ENCODE measurements at regions not wholly inside any gene's neighbourhood (a gene's known extent, or its start where the extent isn't known, plus 50 kb on each side); places are given as distances from the start of the nearest gene placed in this dataset.

- Mint-ChIP-seq H3K9me3 (peaks cover 0 to 10% (median 0%) of the 10 kb centered on the region in 3 donors), H3K27me3 (no peaks in the 10 kb centered on the region), H3K27ac (no peak overlapping the region), H3K36me3 (no peaks in the 10 kb centered on the region), H3K4me3 (no peak overlapping the region), H3K4me1 (no peaks in the 10 kb centered on the region)
- 83% methylated on average over 1 of the region's 8 CpGs for WGBS (ENCODE audit: insufficient coverage)
- Histone ChIP-seq H3K27me3 (replicated peaks in 1 of 2; ENCODE audit: control insufficient read depth in 2 of 2, extremely low read depth in 1 of 2, insufficient read depth in 2 of 2, low read length in 1 of 2) (no peaks in the 10 kb centered on the region), H3K36me3 (ENCODE audit: control insufficient read depth in 2 of 2, extremely low read depth in 1 of 2, insufficient read depth in 1 of 2, low read length in 1 of 2) (no peaks in the 10 kb centered on the region), H3K27ac (ENCODE audit: low read length) (no peak overlapping the region), H3K4me3 (ENCODE audit: control insufficient read depth in 1 of 2, extremely low read depth in 1 of 2, low read length in 1 of 2) (no peak overlapping the region), H3K9me3 (no peaks in the 10 kb centered on the region), H3K4me1 (ENCODE audit: control insufficient read depth in 1 of 2, extremely low read depth in 1 of 2, insufficient read depth in 2 of 2, low read length in 2 of 2) (no peaks in the 10 kb centered on the region)
- ChIA-PET CTCF (no interaction called here), POLR2A (interaction anchor here in 1 of 2 donors (0.7 kb wide), 1 partner anchor 64 kb away, joined by 3 read pairs; no protein-coding TSS in a partner anchor)
- ATAC-seq (replicated peaks in 1 of 4) (no peak), DNase-seq (no peak)
Measured at GRCh38 chr7:3133811-3134385, 90.2 kb upstream of the CARD11 start.

GRCh38 chr7:3134745-3135144 lies 91.1 kb upstream of the CARD11 start:
- ChIA-PET POLR2A (no interaction called here), CTCF (interaction anchor here (0.5 to 0.6 kb wide), 2 partner anchors 331 to 1872 kb away, joined by 3 to 5 read pairs; no protein-coding TSS in a partner anchor)
- H3K4me1 ChIP-seq (ENCODE audit: control insufficient read depth in 1 of 2, extremely low read depth in 1 of 2, insufficient read depth in 2 of 2, low read length in 2 of 2) = no peaks in the 10 kb centered on the region
- no peak overlapping the region for H3K27ac ChIP-seq (ENCODE audit: low read length)
- Mint-ChIP-seq H3K36me3 (no peaks in the 10 kb centered on the region), H3K9me3 (peaks cover 0 to 10% (median 0%) of the 10 kb centered on the region in 3 donors), H3K27me3 (no peaks in the 10 kb centered on the region), H3K4me3 (no peak overlapping the region), H3K27ac (no peak overlapping the region), H3K4me1 (no peaks in the 10 kb centered on the region)
- no peaks in the 10 kb centered on the region for H3K9me3 ChIP-seq
- DNase-seq = no peak
- H3K4me3 ChIP-seq (ENCODE audit: control insufficient read depth in 1 of 2, extremely low read depth in 1 of 2, low read length in 1 of 2) = no peak overlapping the region
- no peaks in the 10 kb centered on the region for H3K36me3 ChIP-seq (ENCODE audit: control insufficient read depth in 2 of 2, extremely low read depth in 1 of 2, insufficient read depth in 1 of 2, low read length in 1 of 2)
- H3K27me3 ChIP-seq (replicated peaks in 1 of 2; ENCODE audit: control insufficient read depth in 2 of 2, extremely low read depth in 1 of 2, insufficient read depth in 2 of 2, low read length in 1 of 2) = no peaks in the 10 kb centered on the region
- ATAC-seq (replicated peaks in 1 of 4) = no peak
- 80% methylated on average over 1 of the region's 6 CpGs for WGBS (ENCODE audit: insufficient coverage)

- H3K4me3 ChIP-seq (ENCODE audit: control insufficient read depth in 1 of 2, extremely low read depth in 1 of 2, low read length in 1 of 2) = no peak overlapping the region
- CTCF ChIA-PET = interaction anchor here in 1 of 2 donors (0.7 kb wide), 1 partner anchor 94 kb away, joined by 4 read pairs; no protein-coding TSS in a partner anchor
- ATAC-seq (replicated peaks in 1 of 4) (no peak), DNase-seq (no peak)
- Mint-ChIP-seq H3K36me3 (no peaks in the 10 kb centered on the region), H3K4me1 (no peaks in the 10 kb centered on the region), H3K9me3 (peaks cover 0 to 10% (median 0%) of the 10 kb centered on the region in 3 donors), H3K4me3 (no peak overlapping the region), H3K27me3 (no peaks in the 10 kb centered on the region), H3K27ac (no peak overlapping the region)
- no peaks in the 10 kb centered on the region for H3K9me3 ChIP-seq
- no peaks in the 10 kb centered on the region for H3K27me3 ChIP-seq (replicated peaks in 1 of 2; ENCODE audit: control insufficient read depth in 2 of 2, extremely low read depth in 1 of 2, insufficient read depth in 2 of 2, low read length in 1 of 2)
- WGBS (ENCODE audit: insufficient coverage) = 77% methylated on average over 2 of the region's 6 CpGs
- no peak overlapping the region for H3K27ac ChIP-seq (ENCODE audit: low read length)
- H3K4me1 ChIP-seq (ENCODE audit: control insufficient read depth in 1 of 2, extremely low read depth in 1 of 2, insufficient read depth in 2 of 2, low read length in 2 of 2) = no peaks in the 10 kb centered on the region
- POLR2A ChIA-PET = interaction anchor here in 1 of 2 donors (0.6 kb wide), 1 partner anchor 392 kb away, joined by 3 read pairs; no protein-coding TSS in a partner anchor
- no peaks in the 10 kb centered on the region for H3K36me3 ChIP-seq (ENCODE audit: control insufficient read depth in 2 of 2, extremely low read depth in 1 of 2, insufficient read depth in 1 of 2, low read length in 1 of 2)
Measured at GRCh38 chr7:3135626-3136025, 92.0 kb upstream of the CARD11 start.

- no peak for DNase-seq
- Mint-ChIP-seq H3K27ac (no peak overlapping the region), H3K36me3 (no peaks in the 10 kb centered on the region), H3K4me3 (no peak overlapping the region), H3K27me3 (no peaks in the 10 kb centered on the region), H3K9me3 (no peaks in the 10 kb centered on the region), H3K4me1 (peaks cover 0 to 2% (median 0%) of the 10 kb centered on the region in 3 donors)
- Histone ChIP-seq H3K4me3 (ENCODE audit: control insufficient read depth in 1 of 2, extremely low read depth in 1 of 2, low read length in 1 of 2) (no peak overlapping the region), H3K36me3 (ENCODE audit: control insufficient read depth in 2 of 2, extremely low read depth in 1 of 2, insufficient read depth in 1 of 2, low read length in 1 of 2) (no peaks in the 10 kb centered on the region), H3K9me3 (no peaks in the 10 kb centered on the region), H3K27me3 (replicated peaks in 1 of 2; ENCODE audit: control insufficient read depth in 2 of 2, extremely low read depth in 1 of 2, insufficient read depth in 2 of 2, low read length in 1 of 2) (no peaks in the 10 kb centered on the region), H3K27ac (ENCODE audit: low read length) (no peak overlapping the region), H3K4me1 (ENCODE audit: control insufficient read depth in 1 of 2, extremely low read depth in 1 of 2, insufficient read depth in 2 of 2, low read length in 2 of 2) (no peaks in the 10 kb centered on the region)
- ATAC-seq (replicated peaks in 1 of 4) = no peak
- CTCF ChIA-PET = no interaction called here
- 100% methylated on average over 4 of the region's 6 CpGs for WGBS (ENCODE audit: insufficient coverage)
- POLR2A ChIA-PET = no interaction called here
Measured at GRCh38 chr7:3138206-3138605, 94.5 kb upstream of the CARD11 start.

GRCh38 chr7:3138997-3139396 lies 95.3 kb upstream of the CARD11 start:
- DNase-seq (no peak), ATAC-seq (replicated peaks in 1 of 4) (no peak)
- H3K4me3 ChIP-seq (ENCODE audit: control insufficient read depth in 1 of 2, extremely low read depth in 1 of 2, low read length in 1 of 2) = no peak overlapping the region
- no peak overlapping the region for H3K27ac ChIP-seq (ENCODE audit: low read length)
- Mint-ChIP-seq H3K4me1 (peaks cover 0 to 2% (median 0%) of the 10 kb centered on the region in 3 donors), H3K36me3 (no peaks in the 10 kb centered on the region), H3K4me3 (no peak overlapping the region), H3K9me3 (no peaks in the 10 kb centered on the region), H3K27ac (no peak overlapping the region), H3K27me3 (no peaks in the 10 kb centered on the region)
- H3K9me3 ChIP-seq = no peaks in the 10 kb centered on the region
- CTCF ChIA-PET = no interaction called here
- H3K27me3 ChIP-seq (replicated peaks in 1 of 2; ENCODE audit: control insufficient read depth in 2 of 2, extremely low read depth in 1 of 2, insufficient read depth in 2 of 2, low read length in 1 of 2) = no peaks in the 10 kb centered on the region
- H3K4me1 ChIP-seq (ENCODE audit: control insufficient read depth in 1 of 2, extremely low read depth in 1 of 2, insufficient read depth in 2 of 2, low read length in 2 of 2) = no peaks in the 10 kb centered on the region
- POLR2A ChIA-PET = no interaction called here
- 0% methylated on average over 2 of the region's 6 CpGs for WGBS (ENCODE audit: insufficient coverage)
- H3K36me3 ChIP-seq (ENCODE audit: control insufficient read depth in 2 of 2, extremely low read depth in 1 of 2, insufficient read depth in 1 of 2, low read length in 1 of 2) = no peaks in the 10 kb centered on the region

GRCh38 chr7:3140834-3141233 lies 97.2 kb upstream of the CARD11 start:
- H3K36me3 Mint-ChIP-seq = no peaks in the 10 kb centered on the region
- Histone ChIP-seq H3K36me3 (ENCODE audit: control insufficient read depth in 2 of 2, extremely low read depth in 1 of 2, insufficient read depth in 1 of 2, low read length in 1 of 2) (no peaks in the 10 kb centered on the region), H3K27me3 (replicated peaks in 1 of 2; ENCODE audit: control insufficient read depth in 2 of 2, extremely low read depth in 1 of 2, insufficient read depth in 2 of 2, low read length in 1 of 2) (no peaks in the 10 kb centered on the region), H3K9me3 (no peaks in the 10 kb centered on the region), H3K4me3 (ENCODE audit: control insufficient read depth in 1 of 2, extremely low read depth in 1 of 2, low read length in 1 of 2) (no peak overlapping the region), H3K27ac (ENCODE audit: low read length) (no peak overlapping the region), H3K4me1 (ENCODE audit: control insufficient read depth in 1 of 2, extremely low read depth in 1 of 2, insufficient read depth in 2 of 2, low read length in 2 of 2) (no peaks in the 10 kb centered on the region)
- H3K4me3 Mint-ChIP-seq = no peak overlapping the region
- DNase-seq (no peak), ATAC-seq (replicated peaks in 1 of 4) (no peak)
- ChIA-PET POLR2A (interaction anchor here (0.7 kb wide), 2 partner anchors 47 to 72 kb away, joined by 4 to 5 read pairs; no protein-coding TSS in a partner anchor), CTCF (interaction anchor here in 1 of 2 donors (0.5 to 0.7 kb wide), 3 partner anchors 80 to 600 kb away, joined by 3 to 4 read pairs (median 3); no protein-coding TSS in a partner anchor)
- no peaks in the 10 kb centered on the region for H3K9me3 Mint-ChIP-seq
- no peak overlapping the region for H3K27ac Mint-ChIP-seq
- peaks cover 0 to 2% (median 0%) of the 10 kb centered on the region in 3 donors for H3K4me1 Mint-ChIP-seq
- 48% methylated on average over 3 of the region's 6 CpGs for WGBS (ENCODE audit: insufficient coverage)
- H3K27me3 Mint-ChIP-seq = peaks cover 0 to 3% of the 10 kb centered on the region in 2 donors

Data from T-cell (primary cell).